ENCODE measurements at regions not wholly inside any gene's neighbourhood (a gene's known extent, or its start where the extent isn't known, plus 50 kb on each side); places are given as distances from the start of the nearest gene placed in this dataset.

DNA sequence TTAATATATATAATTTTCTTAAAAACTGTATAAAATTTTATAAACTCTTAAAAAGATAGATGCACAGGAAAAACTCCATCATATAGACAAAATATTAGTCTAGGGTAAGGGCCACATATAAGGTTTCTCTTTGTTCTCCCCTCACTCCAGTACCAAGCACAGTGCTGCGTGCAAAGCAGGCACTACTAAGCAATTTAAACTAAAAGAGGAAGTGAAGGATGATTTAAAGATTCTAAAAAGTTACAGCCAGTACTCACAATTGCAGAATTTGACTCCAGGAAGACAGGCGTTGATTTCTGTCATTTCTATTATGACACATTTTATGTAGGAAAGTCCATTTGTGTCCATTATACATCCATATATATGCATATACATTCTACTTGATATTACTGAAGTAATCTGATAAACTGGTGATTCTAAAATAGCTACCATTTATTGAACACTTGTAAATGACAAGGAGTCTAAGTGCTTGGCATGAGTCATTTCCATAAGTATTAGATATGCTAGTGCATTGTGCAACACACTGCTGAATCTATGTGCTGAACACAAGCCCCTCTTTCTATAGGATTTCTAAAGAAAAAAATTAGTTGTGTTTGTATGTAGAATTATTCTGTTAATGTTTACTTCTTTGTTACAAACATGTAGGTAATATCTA, 785.5 kb upstream of the ARRDC4 start:
- Histone ChIP-seq H3K36me3 (ENCODE audit: insufficient read depth, low read length) (no peaks in the 10 kb centered on the region), H3K4me1 (ENCODE audit: control insufficient read depth, insufficient read depth, low read length, unreplicated experiment) (no peaks in the 10 kb centered on the region), H3K27ac (ENCODE audit: low read depth, low read length) (no peak overlapping the region), H3K4me3 (ENCODE audit: low read depth, low read length) (no peak overlapping the region), H3K79me2 (ENCODE audit: control insufficient read depth, insufficient read depth, low read length, unreplicated experiment) (no peaks in the 10 kb centered on the region), H2AFZ (ENCODE audit: low read length, unreplicated experiment) (no peak overlapping the region), H3K27me3 (ENCODE audit: insufficient read depth, low read length) (no peaks in the 10 kb centered on the region)

DNA sequence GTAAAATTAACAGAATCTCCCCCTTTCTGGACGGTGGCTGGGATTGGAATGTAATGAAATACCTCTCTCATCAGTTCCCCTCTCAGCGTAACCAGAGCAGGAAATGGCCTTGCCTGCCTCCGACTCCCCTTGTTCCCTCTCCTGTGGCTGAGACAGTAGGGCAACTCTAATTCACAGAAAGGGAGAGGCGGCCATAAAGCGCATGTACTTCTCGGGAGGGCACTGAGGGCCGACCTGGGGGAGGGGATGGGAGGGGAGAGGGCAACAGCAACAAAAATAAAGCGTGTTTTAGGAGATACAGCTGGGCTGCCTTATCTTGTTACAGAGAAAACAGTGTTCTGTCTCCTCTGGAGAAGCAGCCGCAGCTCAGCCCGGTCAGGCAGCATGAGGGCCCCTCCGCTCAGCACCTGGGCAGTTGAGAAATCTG, 783.3 kb upstream of the ARRDC4 start:
- Histone ChIP-seq H3K27ac (ENCODE audit: low read depth, low read length) (no peak overlapping the region), H3K36me3 (ENCODE audit: insufficient read depth, low read length) (no peaks in the 10 kb centered on the region), H3K4me3 (ENCODE audit: low read depth, low read length) (no peak overlapping the region), H3K27me3 (ENCODE audit: insufficient read depth, low read length) (no peaks in the 10 kb centered on the region), H3K4me1 (ENCODE audit: control insufficient read depth, insufficient read depth, low read length, unreplicated experiment) (no peaks in the 10 kb centered on the region), H2AFZ (ENCODE audit: low read length, unreplicated experiment) (no peak overlapping the region), H3K79me2 (ENCODE audit: control insufficient read depth, insufficient read depth, low read length, unreplicated experiment) (no peaks in the 10 kb centered on the region)

DNA sequence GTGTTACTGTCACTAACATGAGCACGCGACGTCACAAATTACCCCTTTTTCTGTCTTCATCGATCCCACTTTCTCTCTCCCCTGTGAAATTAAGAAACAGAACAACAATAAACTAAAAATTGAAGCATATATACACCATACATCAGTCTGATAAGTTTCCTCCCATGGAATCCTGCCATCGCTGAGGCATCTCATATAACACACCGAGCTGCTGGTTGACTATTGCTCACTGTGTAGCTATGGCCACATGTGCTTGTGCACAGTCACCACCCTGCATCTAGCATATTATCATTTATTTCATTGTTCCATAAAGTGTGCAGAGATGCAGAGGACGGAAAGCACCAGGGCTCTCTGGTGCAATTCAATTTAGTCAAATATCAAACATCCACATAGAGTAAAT, 777.9 kb upstream of the ARRDC4 start:
- H3K27ac ChIP-seq (ENCODE audit: low read depth, low read length) = no peak overlapping the region
- no peak overlapping the region for H3K4me3 ChIP-seq (ENCODE audit: low read depth, low read length)
- H3K36me3 ChIP-seq (ENCODE audit: insufficient read depth, low read length) = no peaks in the 10 kb centered on the region
- no peaks in the 10 kb centered on the region for H3K27me3 ChIP-seq (ENCODE audit: insufficient read depth, low read length)
- no peaks in the 10 kb centered on the region for H3K4me1 ChIP-seq (ENCODE audit: control insufficient read depth, insufficient read depth, low read length, unreplicated experiment)
- H2AFZ ChIP-seq (ENCODE audit: low read length, unreplicated experiment) = no peak overlapping the region
- no peaks in the 10 kb centered on the region for H3K79me2 ChIP-seq (ENCODE audit: control insufficient read depth, insufficient read depth, low read length, unreplicated experiment)

DNA sequence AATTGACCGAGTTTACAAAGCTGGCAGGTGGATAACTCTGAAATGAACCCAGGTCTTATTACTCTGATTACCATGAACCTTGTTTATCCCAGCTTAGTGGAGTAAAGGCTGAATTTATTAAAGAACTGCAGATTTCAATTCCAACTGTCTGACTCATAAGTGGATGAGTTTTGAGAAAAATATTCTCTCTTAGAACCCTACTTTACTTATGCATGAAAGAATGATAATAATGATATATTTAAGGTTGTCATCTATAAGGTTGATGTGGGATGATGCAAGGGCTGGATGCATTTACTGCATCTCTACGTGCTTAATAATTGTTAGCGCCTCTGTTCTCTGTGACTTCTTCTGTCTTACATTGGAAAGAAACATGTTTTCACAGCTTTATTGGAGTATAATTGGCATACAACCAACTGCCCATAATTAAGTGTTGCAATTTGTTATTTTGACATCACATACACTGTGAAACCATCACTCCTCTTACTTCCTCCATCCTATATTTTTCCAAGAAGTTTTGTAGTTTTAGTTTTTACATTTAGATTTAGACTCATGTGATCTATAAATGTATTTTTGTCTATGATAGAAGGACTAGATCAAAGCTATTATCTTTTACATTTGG, 771.2 kb upstream of the ARRDC4 start:
- no peak overlapping the region for H2AFZ ChIP-seq (ENCODE audit: low read length, unreplicated experiment)
- H3K79me2 ChIP-seq (ENCODE audit: control insufficient read depth, insufficient read depth, low read length, unreplicated experiment) = no peaks in the 10 kb centered on the region
- H3K27me3 ChIP-seq (ENCODE audit: insufficient read depth, low read length) = no peaks in the 10 kb centered on the region
- H3K27ac ChIP-seq (ENCODE audit: low read depth, low read length) = no peak overlapping the region
- H3K4me3 ChIP-seq (ENCODE audit: low read depth, low read length) = no peak overlapping the region
- no peaks in the 10 kb centered on the region for H3K36me3 ChIP-seq (ENCODE audit: insufficient read depth, low read length)
- H3K4me1 ChIP-seq (ENCODE audit: control insufficient read depth, insufficient read depth, low read length, unreplicated experiment) = no peaks in the 10 kb centered on the region

DNA sequence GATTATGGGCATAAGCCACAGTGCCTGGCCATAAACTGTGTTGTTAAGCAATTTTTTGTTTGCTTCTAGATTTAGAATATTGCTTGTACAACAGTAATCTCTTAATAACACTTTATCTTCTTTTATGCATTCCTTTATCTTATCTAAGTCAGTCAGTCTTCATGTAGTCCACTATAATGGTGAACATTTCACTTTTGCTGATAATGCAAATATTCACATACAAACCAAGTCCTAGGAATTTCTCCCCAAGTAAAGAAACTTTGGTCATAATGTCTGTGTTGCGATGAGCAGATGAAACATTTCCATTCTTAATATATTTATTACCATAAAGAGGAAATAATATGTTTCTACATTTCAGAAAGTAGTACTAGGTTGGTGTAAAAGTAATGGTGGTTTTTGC, 765.8 kb upstream of the ARRDC4 start:
- Histone ChIP-seq H3K27me3 (ENCODE audit: insufficient read depth, low read length) (no peaks in the 10 kb centered on the region), H3K79me2 (ENCODE audit: control insufficient read depth, insufficient read depth, low read length, unreplicated experiment) (no peaks in the 10 kb centered on the region), H3K4me3 (ENCODE audit: low read depth, low read length) (no peak overlapping the region), H3K4me1 (ENCODE audit: control insufficient read depth, insufficient read depth, low read length, unreplicated experiment) (no peaks in the 10 kb centered on the region), H3K27ac (ENCODE audit: low read depth, low read length) (no peak overlapping the region), H2AFZ (ENCODE audit: low read length, unreplicated experiment) (no peak overlapping the region), H3K36me3 (ENCODE audit: insufficient read depth, low read length) (no peaks in the 10 kb centered on the region)

DNA sequence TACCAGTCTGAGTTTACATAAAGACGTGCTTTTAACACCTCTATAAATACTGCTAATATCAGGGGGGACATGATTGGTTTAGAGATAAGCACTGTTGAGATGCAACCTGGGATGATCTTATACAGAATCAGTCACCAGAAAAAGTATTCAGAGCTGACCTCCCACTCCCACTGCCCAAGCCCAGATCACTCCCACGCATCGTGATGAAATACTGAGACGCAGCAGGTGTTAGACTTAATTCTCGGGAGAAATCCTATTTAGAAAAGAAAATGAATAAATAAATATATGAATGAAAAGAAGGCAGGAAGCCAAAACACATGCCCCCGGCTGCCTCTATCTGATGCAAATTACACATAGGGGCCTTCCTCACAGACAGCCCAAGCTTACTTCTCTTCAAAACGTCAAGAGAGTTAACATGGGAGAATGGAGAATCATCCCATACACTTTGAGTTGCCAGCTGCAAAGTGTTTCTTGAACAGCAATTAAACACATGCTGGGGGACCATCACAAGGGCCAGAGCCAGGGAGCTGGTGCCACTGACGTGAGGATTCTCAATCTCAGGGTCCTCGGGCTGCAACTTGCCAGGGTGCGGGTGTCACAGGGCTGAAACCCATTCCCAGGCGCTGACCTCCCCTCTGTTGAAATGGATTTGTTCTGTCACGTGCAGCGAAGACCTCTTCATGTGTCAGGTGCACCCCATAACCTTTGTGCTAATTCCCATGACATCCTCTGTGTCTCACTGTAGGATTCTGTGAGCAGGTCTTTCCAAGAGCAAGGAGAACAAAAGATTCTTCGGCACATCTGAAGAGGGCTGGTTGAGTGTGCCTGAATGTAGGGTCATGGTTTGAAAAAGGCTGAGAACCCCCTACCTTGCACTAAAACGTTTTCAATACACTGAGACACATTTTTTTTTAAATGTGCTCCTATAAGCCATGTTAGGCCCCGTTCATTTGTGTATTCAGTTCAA, 764.2 kb upstream of the ARRDC4 start:
- no peak overlapping the region for H3K4me3 ChIP-seq (ENCODE audit: low read depth, low read length)
- no peak overlapping the region for H2AFZ ChIP-seq (ENCODE audit: low read length, unreplicated experiment)
- H3K79me2 ChIP-seq (ENCODE audit: control insufficient read depth, insufficient read depth, low read length, unreplicated experiment) = no peaks in the 10 kb centered on the region
- no peaks in the 10 kb centered on the region for H3K27me3 ChIP-seq (ENCODE audit: insufficient read depth, low read length)
- no peaks in the 10 kb centered on the region for H3K36me3 ChIP-seq (ENCODE audit: insufficient read depth, low read length)
- no peaks in the 10 kb centered on the region for H3K4me1 ChIP-seq (ENCODE audit: control insufficient read depth, insufficient read depth, low read length, unreplicated experiment)
- H3K27ac ChIP-seq (ENCODE audit: low read depth, low read length) = no peak overlapping the region

DNA sequence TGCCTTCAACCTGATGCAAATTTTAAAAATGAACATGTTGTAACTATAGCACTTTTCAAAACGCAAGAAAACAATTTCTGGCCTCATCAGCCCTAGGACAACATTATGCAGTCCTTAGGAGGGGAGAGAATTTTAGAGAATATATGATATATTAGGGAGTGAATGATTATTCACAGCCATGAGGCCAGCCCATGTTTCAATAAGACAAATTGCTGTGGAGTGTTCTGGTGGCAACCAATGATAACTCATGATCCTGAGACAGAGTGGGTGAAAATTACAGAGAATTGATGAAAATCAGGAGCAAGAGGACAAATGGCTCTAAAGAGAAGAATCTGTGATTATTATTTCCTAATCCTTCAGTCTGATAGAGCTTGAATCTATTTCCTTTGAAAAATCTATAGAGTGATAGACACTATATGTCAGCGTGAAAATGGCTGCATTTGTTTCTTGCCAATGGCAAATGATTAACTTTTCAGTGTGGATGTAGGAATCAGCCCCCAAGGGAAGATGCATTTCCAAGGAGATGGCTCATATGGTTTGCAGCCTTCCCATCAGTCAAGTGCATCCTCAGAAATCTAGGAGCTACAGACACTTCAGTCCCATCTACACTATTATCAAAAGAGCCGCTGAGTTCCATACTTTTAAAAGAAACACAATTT, 761.0 kb upstream of the ARRDC4 start:
- Histone ChIP-seq H3K27ac (ENCODE audit: low read depth, low read length) (no peak overlapping the region), H3K4me1 (ENCODE audit: control insufficient read depth, insufficient read depth, low read length, unreplicated experiment) (no peaks in the 10 kb centered on the region), H3K79me2 (ENCODE audit: control insufficient read depth, insufficient read depth, low read length, unreplicated experiment) (no peaks in the 10 kb centered on the region), H3K27me3 (ENCODE audit: insufficient read depth, low read length) (no peaks in the 10 kb centered on the region), H2AFZ (ENCODE audit: low read length, unreplicated experiment) (no peak overlapping the region), H3K36me3 (ENCODE audit: insufficient read depth, low read length) (no peaks in the 10 kb centered on the region), H3K4me3 (ENCODE audit: low read depth, low read length) (no peak overlapping the region)

DNA sequence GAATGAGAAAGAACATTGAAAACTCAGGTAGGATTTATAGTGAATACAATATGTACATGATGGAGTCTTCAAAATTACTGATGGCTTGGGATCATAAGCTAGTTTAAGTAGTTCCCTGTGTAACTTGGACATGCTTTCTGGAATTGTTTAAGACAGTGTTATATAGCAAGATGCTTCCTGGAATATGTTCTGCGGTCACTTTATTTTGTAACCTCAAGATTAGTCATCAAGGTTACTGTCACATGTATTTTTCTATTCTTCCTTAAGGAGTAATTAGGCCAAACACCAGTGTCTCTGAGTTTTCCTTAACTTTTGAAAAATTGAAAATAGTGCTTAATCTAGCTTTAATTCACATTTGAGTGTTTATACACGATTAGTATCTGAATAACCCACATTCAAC, 760.3 kb upstream of the ARRDC4 start:
- no peak overlapping the region for H3K4me3 ChIP-seq (ENCODE audit: low read depth, low read length)
- no peak overlapping the region for H3K27ac ChIP-seq (ENCODE audit: low read depth, low read length)
- H3K36me3 ChIP-seq (ENCODE audit: insufficient read depth, low read length) = no peaks in the 10 kb centered on the region
- H3K79me2 ChIP-seq (ENCODE audit: control insufficient read depth, insufficient read depth, low read length, unreplicated experiment) = no peaks in the 10 kb centered on the region
- no peaks in the 10 kb centered on the region for H3K27me3 ChIP-seq (ENCODE audit: insufficient read depth, low read length)
- no peak overlapping the region for H2AFZ ChIP-seq (ENCODE audit: low read length, unreplicated experiment)
- H3K4me1 ChIP-seq (ENCODE audit: control insufficient read depth, insufficient read depth, low read length, unreplicated experiment) = no peaks in the 10 kb centered on the region

DNA sequence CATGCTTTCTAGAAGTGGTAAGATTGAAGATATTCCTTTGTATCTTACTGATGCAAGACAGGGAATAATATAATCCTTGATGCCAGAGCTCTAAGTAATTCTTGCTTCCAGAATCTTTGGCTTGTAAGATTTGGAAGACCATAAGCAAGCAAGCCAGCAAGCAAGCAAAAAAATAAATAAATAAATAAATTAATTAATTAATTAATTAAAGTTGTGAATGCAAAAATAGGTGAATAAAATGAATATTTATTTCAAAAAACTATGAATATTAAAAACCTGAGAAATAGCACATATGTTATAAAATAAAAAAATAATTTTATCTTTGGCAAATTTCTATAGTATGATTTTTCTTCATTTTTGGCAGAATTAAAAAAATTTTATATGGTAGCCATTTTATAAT, 750.2 kb upstream of the ARRDC4 start:
- no peak overlapping the region for H3K4me3 ChIP-seq (ENCODE audit: low read depth, low read length)
- no peak overlapping the region for H3K27ac ChIP-seq (ENCODE audit: low read depth, low read length)
- no peaks in the 10 kb centered on the region for H3K79me2 ChIP-seq (ENCODE audit: control insufficient read depth, insufficient read depth, low read length, unreplicated experiment)
- H3K27me3 ChIP-seq (ENCODE audit: insufficient read depth, low read length) = 0 out of 2 replicates have a peak, but pooled peaks cover 5% of the 10 kb centered on the region
- H3K36me3 ChIP-seq (ENCODE audit: insufficient read depth, low read length) = no peaks in the 10 kb centered on the region
- H2AFZ ChIP-seq (ENCODE audit: low read length, unreplicated experiment) = no peak overlapping the region
- no peaks in the 10 kb centered on the region for H3K4me1 ChIP-seq (ENCODE audit: control insufficient read depth, insufficient read depth, low read length, unreplicated experiment)

DNA sequence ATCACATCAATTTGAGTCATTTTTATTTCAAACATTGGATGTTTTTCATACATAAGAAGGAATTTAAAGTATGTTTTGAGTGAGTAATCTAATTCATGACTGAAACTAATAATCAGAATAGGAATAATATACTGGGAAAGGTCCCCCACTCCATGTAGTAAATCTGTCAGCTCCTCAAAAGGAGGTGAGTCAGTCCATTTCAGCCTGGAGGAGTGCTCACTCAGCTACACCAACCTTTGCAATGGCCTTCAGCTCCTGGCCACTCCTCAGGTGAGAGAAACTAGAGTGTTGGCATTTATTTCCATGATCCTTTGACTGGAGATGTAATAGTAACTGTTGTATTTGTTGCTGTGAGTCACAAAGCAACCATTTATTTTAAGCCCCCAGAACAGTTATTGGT, 744.9 kb upstream of the ARRDC4 start:
- Histone ChIP-seq H3K27me3 (ENCODE audit: insufficient read depth, low read length) (0 out of 2 replicates have a peak, but pooled peaks cover 5% of the 10 kb centered on the region), H3K79me2 (ENCODE audit: control insufficient read depth, insufficient read depth, low read length, unreplicated experiment) (no peaks in the 10 kb centered on the region), H3K4me3 (ENCODE audit: low read depth, low read length) (no peak overlapping the region), H2AFZ (ENCODE audit: low read length, unreplicated experiment) (no peak overlapping the region), H3K4me1 (ENCODE audit: control insufficient read depth, insufficient read depth, low read length, unreplicated experiment) (no peaks in the 10 kb centered on the region), H3K36me3 (ENCODE audit: insufficient read depth, low read length) (no peaks in the 10 kb centered on the region), H3K27ac (ENCODE audit: low read depth, low read length) (no peak overlapping the region)
